SU-DHL-6 (cell line): ENCODE measurements at regions not wholly inside any gene's neighbourhood (a gene's known extent, or its start where the extent isn't known, plus 50 kb on each side); places are given as distances from the start of the nearest gene placed in this dataset.

ENCODE experiments used
- H2AFZ ChIP-seq: fragments of 200-600 bp; sonication (generic); 2 replicates; pipeline ENCODE4 v1.6.1; 2014; ENCODE audit warnings: low read depth, mild to moderate bottlenecking, moderate library complexity, mixed read lengths, antibody characterized with exemption, low read length; ENCODE audit not compliant: severe bottlenecking
- H3F3A ChIP-seq: fragments of 200-600 bp; shearing (Covaris generic); 2 replicates; pipeline ENCODE4 v1.6.0; 2016; ENCODE audit warnings: antibody characterized with exemption, mild to moderate bottlenecking; ENCODE audit not compliant: insufficient read depth
- H3K27ac ChIP-seq: fragments of 200-600 bp; sonication (generic); 2 replicates; pipeline ENCODE4 v1.5.1; 2016; ENCODE audit warnings: low read depth, mild to moderate bottlenecking, low read length, moderate library complexity, mixed read lengths
- H3K27me3 ChIP-seq: fragments of 200-600 bp; sonication (generic), shearing (Covaris generic); 2 replicates; pipeline ENCODE4 v1.6.0; 2014; ENCODE audit warnings: mild to moderate bottlenecking, low read length
- H3K36me3 ChIP-seq: fragments of 200-600 bp; sonication (generic); 2 replicates; pipeline ENCODE4 v1.6.1; 2014; ENCODE audit warnings: mild to moderate bottlenecking, low read length, mixed read lengths
- H3K4me2 ChIP-seq: fragments of 300-600, 200-600 bp; shearing (Covaris generic), sonication (generic); 2 replicates; pipeline ENCODE4 v1.6.0; 2014; ENCODE audit warnings: low read length, low read depth, mild to moderate bottlenecking; ENCODE audit not compliant: poor library complexity, severe bottlenecking
- H3K4me3 ChIP-seq: fragments of 200-600 bp; sonication (generic); 2 replicates; pipeline ENCODE4 v1.5.1; 2014; ENCODE audit warnings: antibody characterized with exemption, low read length, mild to moderate bottlenecking, mixed read lengths; ENCODE audit not compliant: insufficient read depth, poor library complexity, severe bottlenecking
- H3K79me2 ChIP-seq: fragments of 200-600 bp; sonication (generic); 2 replicates; pipeline ENCODE4 v1.6.1; 2014; ENCODE audit warnings: mild to moderate bottlenecking, low read length, moderate library complexity; ENCODE audit not compliant: insufficient read depth
- H3K9ac ChIP-seq: fragments of 200-600 bp; sonication (generic); 2 replicates; pipeline ENCODE4 v1.7.0; 2014; ENCODE audit warnings: mild to moderate bottlenecking, low read length
- H3K9me2 ChIP-seq: fragments of 200-600 bp; sonication (generic); replicated peaks from 2 replicates; pipeline ENCODE4 v1.6.1; 2014; ENCODE audit warnings: low read length; ENCODE audit not compliant: insufficient read depth
- H3K9me3 ChIP-seq: fragments of 200-600 bp; sonication (generic); 2 replicates; pipeline ENCODE4 v1.6.1; 2014; ENCODE audit warnings: low read length, mixed read lengths; ENCODE audit not compliant: insufficient read depth
- H4K20me1 ChIP-seq: fragments of 200-600 bp; sonication (generic); 2 replicates; pipeline ENCODE4 v1.6.1; 2014; ENCODE audit warnings: low read depth, mild to moderate bottlenecking, antibody characterized with exemption, low read length, moderate library complexity, mixed read lengths
- EZH2phosphoT487 ChIP-seq: fragments of 200-600 bp; sonication (generic), shearing (Covaris generic); conservative IDR thresholded peaks from 2 replicates; pipeline ENCODE4 v1.6.1; 2018; ENCODE audit warnings: mild to moderate bottlenecking, antibody characterized with exemption, low read length, moderate library complexity, mixed read lengths
- TF ChIP-seq, protein P1 (sequence below): fragments of 200-600 bp; sonication (generic); IDR thresholded peaks from one replicate; pipeline ENCODE4 v1.5.1; 2017; ENCODE audit warnings: antibody characterized with exemption, mild to moderate bottlenecking, low read length, moderate library complexity; ENCODE audit not compliant: insufficient read depth, poor library complexity, severe bottlenecking

DNA sequence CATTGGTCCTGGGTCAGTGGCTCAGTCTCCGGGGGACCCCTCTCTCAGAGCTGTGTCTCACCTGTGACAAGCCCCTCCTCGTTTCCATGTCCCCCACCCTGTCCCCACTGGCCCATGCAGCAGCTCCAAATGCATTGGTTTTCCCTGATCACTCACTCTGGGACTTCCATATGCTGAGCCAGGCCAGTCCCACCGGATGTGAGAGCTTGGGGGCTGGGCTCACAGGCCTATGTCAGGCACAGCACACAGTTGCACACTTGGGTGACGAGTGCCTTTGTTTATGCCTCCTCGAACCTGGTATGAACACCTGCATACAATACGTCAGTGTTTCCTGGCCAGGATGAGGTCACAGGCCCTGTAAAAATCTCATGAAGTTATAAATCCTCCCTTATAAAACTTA is 232.5 kb downstream of the TFCP2L1 start:
- Histone ChIP-seq H3K9me3 (no peaks in the 10 kb centered on the region), H3K27ac (no peak overlapping the region), H4K20me1 (no peaks in the 10 kb centered on the region), H3K79me2 (no peaks in the 10 kb centered on the region), H3K9me2 (no peaks in the 10 kb centered on the region), H3K36me3 (no peaks in the 10 kb centered on the region), H3K27me3 (no peaks in the 10 kb centered on the region), H3K4me2 (no peak overlapping the region), H3K9ac (no peak overlapping the region), H3F3A (no peaks in the 10 kb centered on the region), H3K4me3 (no peak overlapping the region), H2AFZ (no peak overlapping the region)
- TF ChIP-seq, protein P1, sequence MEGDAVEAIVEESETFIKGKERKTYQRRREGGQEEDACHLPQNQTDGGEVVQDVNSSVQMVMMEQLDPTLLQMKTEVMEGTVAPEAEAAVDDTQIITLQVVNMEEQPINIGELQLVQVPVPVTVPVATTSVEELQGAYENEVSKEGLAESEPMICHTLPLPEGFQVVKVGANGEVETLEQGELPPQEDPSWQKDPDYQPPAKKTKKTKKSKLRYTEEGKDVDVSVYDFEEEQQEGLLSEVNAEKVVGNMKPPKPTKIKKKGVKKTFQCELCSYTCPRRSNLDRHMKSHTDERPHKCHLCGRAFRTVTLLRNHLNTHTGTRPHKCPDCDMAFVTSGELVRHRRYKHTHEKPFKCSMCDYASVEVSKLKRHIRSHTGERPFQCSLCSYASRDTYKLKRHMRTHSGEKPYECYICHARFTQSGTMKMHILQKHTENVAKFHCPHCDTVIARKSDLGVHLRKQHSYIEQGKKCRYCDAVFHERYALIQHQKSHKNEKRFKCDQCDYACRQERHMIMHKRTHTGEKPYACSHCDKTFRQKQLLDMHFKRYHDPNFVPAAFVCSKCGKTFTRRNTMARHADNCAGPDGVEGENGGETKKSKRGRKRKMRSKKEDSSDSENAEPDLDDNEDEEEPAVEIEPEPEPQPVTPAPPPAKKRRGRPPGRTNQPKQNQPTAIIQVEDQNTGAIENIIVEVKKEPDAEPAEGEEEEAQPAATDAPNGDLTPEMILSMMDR = no peak
- TF ChIP-seq EZH2phosphoT487 = no peak

DNA sequence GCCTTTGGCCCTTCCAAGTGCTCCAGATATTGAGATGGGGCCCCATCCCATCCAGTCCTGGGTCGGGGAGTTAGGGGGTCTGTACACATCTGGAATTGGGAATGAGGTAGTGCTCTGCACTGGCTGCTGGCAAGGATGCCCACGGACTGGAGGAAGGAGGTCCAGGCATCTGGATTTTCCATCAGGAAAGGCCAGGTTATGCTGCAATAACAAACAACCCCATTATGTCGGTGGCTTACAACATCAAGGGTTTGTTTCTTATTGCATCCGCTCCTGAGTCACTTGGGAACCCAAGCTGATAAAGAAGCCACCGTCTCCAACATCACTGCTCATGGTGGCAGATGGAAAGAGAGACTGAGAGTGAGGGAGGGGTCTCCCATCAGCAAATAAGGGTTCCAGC is 229.9 kb downstream of the TFCP2L1 start:
- Histone ChIP-seq H3K4me3 (no peak overlapping the region), H3K27ac (no peak overlapping the region), H2AFZ (no peak overlapping the region), H3F3A (no peaks in the 10 kb centered on the region), H3K9me3 (no peaks in the 10 kb centered on the region), H3K9me2 (no peaks in the 10 kb centered on the region), H3K27me3 (no peaks in the 10 kb centered on the region), H4K20me1 (no peaks in the 10 kb centered on the region), H3K4me2 (no peak overlapping the region), H3K79me2 (no peaks in the 10 kb centered on the region), H3K36me3 (no peaks in the 10 kb centered on the region), H3K9ac (no peak overlapping the region)
- TF ChIP-seq, protein P1 = no peak
- TF ChIP-seq EZH2phosphoT487 = no peak

DNA sequence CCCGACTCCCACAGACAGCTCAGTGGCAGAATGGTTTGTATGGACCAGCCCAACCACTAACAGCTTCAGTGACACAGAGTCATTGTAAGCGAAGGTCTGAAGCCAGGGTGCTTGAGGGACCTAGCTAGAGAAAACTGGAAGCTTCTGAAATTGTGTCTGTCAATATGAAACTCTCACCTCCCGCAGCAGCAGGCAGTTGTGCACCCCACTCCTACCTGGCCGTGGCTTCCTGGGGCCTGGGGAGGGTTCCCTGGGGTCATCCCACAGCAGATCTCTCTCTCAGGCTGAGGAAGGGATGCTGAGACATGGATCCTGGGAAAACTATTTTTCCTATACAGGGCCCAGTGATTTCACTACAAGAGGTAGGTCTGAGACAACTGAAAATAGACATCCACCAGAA is 229.5 kb downstream of the TFCP2L1 start:
- H3K9me3 ChIP-seq = no peaks in the 10 kb centered on the region
- H3K79me2 ChIP-seq = no peaks in the 10 kb centered on the region
- H3K36me3 ChIP-seq = no peaks in the 10 kb centered on the region
- H3K27me3 ChIP-seq = no peaks in the 10 kb centered on the region
- no peaks in the 10 kb centered on the region for H3F3A ChIP-seq
- no peak overlapping the region for H3K4me2 ChIP-seq
- H3K9me2 ChIP-seq = no peaks in the 10 kb centered on the region
- no peak overlapping the region for H3K4me3 ChIP-seq
- TF ChIP-seq, protein P1 = no peak
- TF ChIP-seq EZH2phosphoT487 = no peak
- no peak overlapping the region for H3K9ac ChIP-seq
- no peak overlapping the region for H2AFZ ChIP-seq
- H4K20me1 ChIP-seq = no peaks in the 10 kb centered on the region
- no peak overlapping the region for H3K27ac ChIP-seq
